NB4 (cell line): ENCODE measurements at regions not wholly inside any gene's neighbourhood (a gene's known extent, or its start where the extent isn't known, plus 50 kb on each side); places are given as distances from the start of the nearest gene placed in this dataset.

Experiments
- DNase-seq: peaks from one replicate; pipeline ENCODE4 v3.0.0; 2010; ENCODE audit warnings: low read depth
- H3K4me3 ChIP-seq: one replicate; pipeline ENCODE4 v1.5.1; 2011; ENCODE audit warnings: mild to moderate bottlenecking, low read depth, low read length, moderate library complexity
- CTCF ChIP-seq: IDR thresholded peaks from one replicate; pipeline ENCODE4 v1.5.1; 2012; ENCODE audit warnings: low read depth, low read length
- MAX ChIP-seq: IDR thresholded peaks from 2 replicates; pipeline ENCODE4 v1.6.1; 2011; ENCODE audit warnings: low read depth, low read length
- MYC ChIP-seq: IDR thresholded peaks from 2 replicates; pipeline ENCODE4 v1.6.1; 2011; ENCODE audit warnings: low read depth, low read length
- POLR2A ChIP-seq: IDR thresholded peaks from 2 replicates; pipeline ENCODE4 v1.6.1; 2011; ENCODE audit warnings: mild to moderate bottlenecking; ENCODE audit not compliant: insufficient read length; ENCODE audit errors: extremely low read depth

DNA sequence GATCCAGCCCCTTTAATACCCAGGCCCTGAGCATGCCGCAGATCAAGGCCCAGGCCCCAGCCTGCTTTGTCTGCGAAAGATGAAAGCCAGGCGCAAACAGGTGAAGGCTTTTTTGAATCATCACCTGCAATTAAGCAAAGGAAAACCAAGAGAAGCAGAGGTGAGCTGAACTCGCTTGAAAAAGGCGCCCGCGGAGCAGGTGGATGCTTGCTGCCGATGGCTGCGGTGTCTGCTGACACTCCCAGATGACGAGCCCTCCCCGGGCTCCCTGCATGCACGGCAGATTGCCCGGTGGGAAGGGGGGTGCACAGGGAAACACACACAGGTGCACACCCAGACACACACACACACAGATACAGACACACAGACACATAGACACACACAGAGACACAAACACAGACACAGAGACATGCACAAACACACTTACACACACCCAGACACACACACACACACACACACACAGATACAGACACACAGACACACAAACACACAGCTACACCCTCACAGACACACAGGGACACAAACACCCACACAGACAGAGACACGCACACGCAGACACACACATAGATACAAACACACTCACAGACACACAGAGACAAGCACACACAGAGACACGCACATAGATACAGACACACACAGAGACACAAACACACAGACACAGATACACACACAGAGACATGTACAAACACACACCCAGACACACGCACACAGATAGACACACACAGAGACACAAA is 142.6 kb upstream of the RNF32 start:
- no peak overlapping the region for H3K4me3 ChIP-seq
- TF ChIP-seq MAX (no peak), CTCF (no peak), MYC (no peak), POLR2A (no peak)
- no peak for DNase-seq

DNA sequence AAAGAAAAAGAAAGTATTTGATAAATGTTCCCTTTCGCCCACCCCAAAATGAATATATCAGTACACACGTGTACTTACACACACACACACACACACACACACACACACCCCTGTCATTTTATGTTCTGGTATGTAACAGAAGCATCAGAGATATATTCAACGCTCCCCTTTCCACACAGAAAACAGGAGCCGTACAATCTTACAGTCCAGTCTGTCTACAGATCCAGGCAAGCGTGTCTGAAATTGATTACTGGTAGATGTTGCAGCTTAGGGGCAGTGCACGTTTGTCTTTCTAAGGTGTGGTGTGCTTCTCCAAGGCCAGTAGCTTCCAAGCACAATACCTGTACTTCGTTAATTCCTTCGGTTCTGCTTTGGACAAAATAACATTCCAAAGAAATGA is 143.7 kb upstream of the RNF32 start:
- DNase-seq, result no peak
- TF ChIP-seq MYC, result no peak
- TF ChIP-seq MAX, result no peak
- TF ChIP-seq POLR2A, result no peak
- no peak for TF ChIP-seq CTCF
- H3K4me3 ChIP-seq, result no peak overlapping the region

GRCh38 chr7:156496363-156496769 is 144.2 kb upstream of the RNF32 start:
- H3K4me3 ChIP-seq, result no peak overlapping the region
- no peak for DNase-seq
- no peak for TF ChIP-seq MAX
- no peak for TF ChIP-seq POLR2A
- TF ChIP-seq MYC, result no peak
- no peak for TF ChIP-seq CTCF

DNA sequence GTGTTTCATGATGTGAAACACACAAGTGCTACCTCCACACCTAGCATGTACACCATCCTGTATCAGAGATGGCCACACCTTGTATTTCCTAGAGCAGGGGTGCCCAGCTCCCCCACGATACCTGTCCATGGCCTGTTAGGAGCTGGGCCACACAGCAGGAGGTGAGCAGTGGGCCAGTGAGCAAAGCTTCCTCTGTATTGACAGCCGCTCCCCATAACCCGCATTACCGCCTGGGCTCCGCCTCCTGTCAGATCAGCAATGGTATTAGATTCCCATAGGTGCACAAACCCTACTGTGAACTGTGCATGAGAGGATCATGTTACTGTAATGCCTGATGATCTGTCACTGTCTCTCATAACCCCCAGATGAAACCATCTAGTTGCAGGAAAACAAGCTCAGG is 145.6 kb upstream of the RNF32 start:
- TF ChIP-seq POLR2A (no peak), MYC (no peak), CTCF (no peak), MAX (no peak)
- DNase-seq, result no peak
- H3K4me3 ChIP-seq, result no peak overlapping the region

GRCh38 chr7:156493942-156494341 is 146.6 kb upstream of the RNF32 start:
- TF ChIP-seq MAX, result no peak
- no peak for TF ChIP-seq MYC
- no peak for TF ChIP-seq POLR2A
- no peak for TF ChIP-seq CTCF
- H3K4me3 ChIP-seq, result no peak overlapping the region
- DNase-seq, result no peak
